Ishikawa (cell line): ENCODE measurements at regions not wholly inside any gene's neighbourhood (a gene's known extent, or its start where the extent isn't known, plus 50 kb on each side); places are given as distances from the start of the nearest gene placed in this dataset.

Experiments
- CREB1 ChIP-seq: IDR thresholded peaks from 2 replicates; pipeline ENCODE4 v1.6.1; 2012; ENCODE audit warnings: low read depth
- EGR1 ChIP-seq: IDR thresholded peaks from 2 replicates; pipeline ENCODE4 v1.6.1; 2012
- TAF1 ChIP-seq: IDR thresholded peaks from 2 replicates; pipeline ENCODE4 v1.6.1; 2012; ENCODE audit warnings: low read depth, mild to moderate bottlenecking
- TEAD4 ChIP-seq: IDR thresholded peaks from 2 replicates; pipeline ENCODE4 v1.6.1; 2012
- YY1 ChIP-seq: IDR thresholded peaks from 2 replicates; pipeline ENCODE4 v1.6.1; 2012; ENCODE audit warnings: low read depth
- TF ChIP-seq, protein P1 (sequence below): IDR thresholded peaks from 2 replicates; pipeline ENCODE4 v1.6.1; 2012; ENCODE audit warnings: low read depth, mild to moderate bottlenecking

DNA sequence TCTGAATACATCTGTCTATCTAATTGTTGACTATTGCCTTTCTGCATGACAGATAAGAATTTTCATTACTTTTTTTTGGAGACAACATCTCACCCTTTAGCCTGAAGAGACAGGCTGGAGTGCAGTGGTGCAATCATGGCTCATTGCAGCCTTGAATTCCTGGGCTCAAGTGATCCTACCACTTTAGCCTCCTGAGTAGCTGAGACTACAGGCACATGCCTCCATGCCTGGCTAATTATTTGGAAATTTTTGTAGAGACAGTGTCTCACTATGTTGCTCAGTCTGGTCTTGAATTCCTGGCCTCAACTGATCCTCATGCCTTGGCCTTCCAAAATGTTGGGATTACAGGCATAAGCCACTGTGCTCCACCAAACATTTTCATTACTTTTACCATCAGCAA is 99.8 kb upstream of the ELAC2 start:
- TF ChIP-seq TAF1, result no peak
- TF ChIP-seq YY1, result no peak
- no peak for TF ChIP-seq CREB1
- TF ChIP-seq, protein P1, sequence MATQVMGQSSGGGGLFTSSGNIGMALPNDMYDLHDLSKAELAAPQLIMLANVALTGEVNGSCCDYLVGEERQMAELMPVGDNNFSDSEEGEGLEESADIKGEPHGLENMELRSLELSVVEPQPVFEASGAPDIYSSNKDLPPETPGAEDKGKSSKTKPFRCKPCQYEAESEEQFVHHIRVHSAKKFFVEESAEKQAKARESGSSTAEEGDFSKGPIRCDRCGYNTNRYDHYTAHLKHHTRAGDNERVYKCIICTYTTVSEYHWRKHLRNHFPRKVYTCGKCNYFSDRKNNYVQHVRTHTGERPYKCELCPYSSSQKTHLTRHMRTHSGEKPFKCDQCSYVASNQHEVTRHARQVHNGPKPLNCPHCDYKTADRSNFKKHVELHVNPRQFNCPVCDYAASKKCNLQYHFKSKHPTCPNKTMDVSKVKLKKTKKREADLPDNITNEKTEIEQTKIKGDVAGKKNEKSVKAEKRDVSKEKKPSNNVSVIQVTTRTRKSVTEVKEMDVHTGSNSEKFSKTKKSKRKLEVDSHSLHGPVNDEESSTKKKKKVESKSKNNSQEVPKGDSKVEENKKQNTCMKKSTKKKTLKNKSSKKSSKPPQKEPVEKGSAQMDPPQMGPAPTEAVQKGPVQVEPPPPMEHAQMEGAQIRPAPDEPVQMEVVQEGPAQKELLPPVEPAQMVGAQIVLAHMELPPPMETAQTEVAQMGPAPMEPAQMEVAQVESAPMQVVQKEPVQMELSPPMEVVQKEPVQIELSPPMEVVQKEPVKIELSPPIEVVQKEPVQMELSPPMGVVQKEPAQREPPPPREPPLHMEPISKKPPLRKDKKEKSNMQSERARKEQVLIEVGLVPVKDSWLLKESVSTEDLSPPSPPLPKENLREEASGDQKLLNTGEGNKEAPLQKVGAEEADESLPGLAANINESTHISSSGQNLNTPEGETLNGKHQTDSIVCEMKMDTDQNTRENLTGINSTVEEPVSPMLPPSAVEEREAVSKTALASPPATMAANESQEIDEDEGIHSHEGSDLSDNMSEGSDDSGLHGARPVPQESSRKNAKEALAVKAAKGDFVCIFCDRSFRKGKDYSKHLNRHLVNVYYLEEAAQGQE, result no peak
- TF ChIP-seq EGR1, result no peak
- TF ChIP-seq TEAD4, result no peak
